ENCODE measurements at regions not wholly inside any gene's neighbourhood (a gene's known extent, or its start where the extent isn't known, plus 50 kb on each side); places are given as distances from the start of the nearest gene placed in this dataset.

DNA sequence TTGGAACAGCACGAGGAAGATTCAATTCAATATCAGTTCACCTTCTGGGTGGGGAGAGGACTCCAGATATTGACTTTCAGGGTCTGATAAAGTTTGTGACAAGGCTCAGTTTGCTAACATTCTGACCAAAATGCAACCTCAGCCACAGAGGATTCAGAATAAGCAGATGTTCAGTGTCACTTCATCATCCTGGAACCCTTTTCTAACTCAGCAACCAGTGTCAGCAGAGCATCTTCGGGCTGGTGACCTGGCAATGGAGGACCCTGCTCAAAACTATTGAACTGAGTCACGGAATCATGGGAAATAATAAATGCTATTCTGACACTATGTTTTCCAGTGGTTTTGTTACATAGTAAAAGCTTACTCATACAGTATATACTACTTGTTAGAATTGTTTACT is 433.4 kb upstream of the CFAP20DC start:
- Histone ChIP-seq H3K27me3 (no peaks in the 10 kb centered on the region), H3K36me3 (no peaks in the 10 kb centered on the region)

GRCh38 chr3:59482684-59483083 is 432.9 kb upstream of the CFAP20DC start:
- TF ChIP-seq, protein P1, sequence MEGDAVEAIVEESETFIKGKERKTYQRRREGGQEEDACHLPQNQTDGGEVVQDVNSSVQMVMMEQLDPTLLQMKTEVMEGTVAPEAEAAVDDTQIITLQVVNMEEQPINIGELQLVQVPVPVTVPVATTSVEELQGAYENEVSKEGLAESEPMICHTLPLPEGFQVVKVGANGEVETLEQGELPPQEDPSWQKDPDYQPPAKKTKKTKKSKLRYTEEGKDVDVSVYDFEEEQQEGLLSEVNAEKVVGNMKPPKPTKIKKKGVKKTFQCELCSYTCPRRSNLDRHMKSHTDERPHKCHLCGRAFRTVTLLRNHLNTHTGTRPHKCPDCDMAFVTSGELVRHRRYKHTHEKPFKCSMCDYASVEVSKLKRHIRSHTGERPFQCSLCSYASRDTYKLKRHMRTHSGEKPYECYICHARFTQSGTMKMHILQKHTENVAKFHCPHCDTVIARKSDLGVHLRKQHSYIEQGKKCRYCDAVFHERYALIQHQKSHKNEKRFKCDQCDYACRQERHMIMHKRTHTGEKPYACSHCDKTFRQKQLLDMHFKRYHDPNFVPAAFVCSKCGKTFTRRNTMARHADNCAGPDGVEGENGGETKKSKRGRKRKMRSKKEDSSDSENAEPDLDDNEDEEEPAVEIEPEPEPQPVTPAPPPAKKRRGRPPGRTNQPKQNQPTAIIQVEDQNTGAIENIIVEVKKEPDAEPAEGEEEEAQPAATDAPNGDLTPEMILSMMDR (IDR thresholded peaks at IDR 0.05; ENCODE audit: low read depth, low read length) = no peak
- no peak overlapping the region for H3K27ac ChIP-seq
- no peak overlapping the region for H3K4me3 ChIP-seq
- no peak for DNase-seq (ENCODE audit: low read depth in 1 of 2, low spot score in 1 of 2)
- H3K27me3 ChIP-seq = no peaks in the 10 kb centered on the region
- no peaks in the 10 kb centered on the region for H3K9me3 ChIP-seq (ENCODE audit: low read depth)
- no peaks in the 10 kb centered on the region for H3K36me3 ChIP-seq
- H3K4me1 ChIP-seq (ENCODE audit: low read depth) = peaks cover 6% of the 10 kb centered on the region

More for the DNA sequence above, 433.4 kb upstream of the CFAP20DC start:
- Histone ChIP-seq H3K27ac (no peak overlapping the region), H3K9me3 (ENCODE audit: low read depth) (no peaks in the 10 kb centered on the region), H3K4me1 (ENCODE audit: low read depth) (peaks cover 6% of the 10 kb centered on the region), H3K4me3 (no peak overlapping the region)
- DNase-seq (ENCODE audit: low read depth in 1 of 2, low spot score in 1 of 2) = no peak
- TF ChIP-seq, protein P1 (IDR thresholded peaks at IDR 0.05; ENCODE audit: low read depth, low read length) = no peak

DNA sequence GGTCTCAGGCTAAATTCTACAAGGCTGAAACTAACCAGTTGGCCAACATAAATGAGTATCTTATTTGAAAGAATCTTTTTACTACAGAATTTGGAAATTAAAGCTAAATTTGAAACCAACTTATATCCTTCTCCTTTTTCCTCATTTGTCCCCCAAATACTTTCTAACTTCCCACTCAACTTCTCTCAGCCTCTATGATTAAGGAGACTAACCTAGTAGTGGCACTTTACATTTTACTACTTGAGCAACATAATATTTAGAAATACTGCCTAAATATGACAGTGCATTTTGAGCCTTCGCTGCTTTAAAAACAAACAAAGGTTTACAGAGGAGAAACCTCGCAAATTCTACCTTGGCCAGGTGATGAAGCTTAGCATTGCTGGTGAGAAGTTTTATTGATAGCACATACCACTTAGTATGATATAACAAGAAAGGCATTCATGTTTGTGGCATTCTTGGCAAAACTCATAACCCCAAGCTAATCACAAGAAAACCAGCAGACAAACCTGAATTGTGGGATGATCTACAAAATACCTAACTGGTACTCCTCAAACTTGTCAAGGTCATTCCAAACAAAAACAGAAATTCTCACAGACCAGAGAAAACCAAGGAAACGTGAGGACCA is 432.1 kb upstream of the CFAP20DC start:
- H3K36me3 ChIP-seq = no peaks in the 10 kb centered on the region
- no peaks in the 10 kb centered on the region for H3K27me3 ChIP-seq
- no peak overlapping the region for H3K4me3 ChIP-seq
- H3K4me1 ChIP-seq (ENCODE audit: low read depth) = peaks cover 5% of the 10 kb centered on the region
- DNase-seq (ENCODE audit: low read depth in 1 of 2, low spot score in 1 of 2) = no peak
- H3K9me3 ChIP-seq (ENCODE audit: low read depth) = no peaks in the 10 kb centered on the region
- H3K27ac ChIP-seq = no peak overlapping the region
- TF ChIP-seq, protein P1 (IDR thresholded peaks at IDR 0.05; ENCODE audit: low read depth, low read length) = no peak

DNA sequence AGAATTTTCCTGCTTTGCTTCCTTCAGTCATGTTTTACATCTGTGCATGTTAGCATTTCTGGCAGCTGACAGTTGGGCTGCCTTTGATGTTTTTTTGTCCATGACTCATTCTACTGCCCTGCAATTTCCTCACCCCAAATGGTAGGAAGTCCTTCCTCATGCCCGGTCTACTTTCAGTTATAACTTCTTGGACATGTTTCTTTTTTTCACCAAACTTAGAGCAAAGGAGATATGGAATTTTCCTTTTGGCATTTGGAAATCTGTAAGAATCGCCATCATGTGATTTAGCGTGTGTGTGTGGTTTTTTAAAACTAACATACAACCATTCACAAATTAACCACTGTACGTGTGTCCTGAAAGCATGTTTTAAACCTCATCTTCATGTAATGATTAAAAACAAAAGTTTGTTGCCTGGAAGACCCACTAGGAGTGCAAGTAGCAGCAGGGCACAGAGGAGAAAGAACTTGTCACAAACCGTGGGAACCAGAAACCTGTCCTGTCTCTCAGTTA is 430.7 kb upstream of the CFAP20DC start:
- TF ChIP-seq, protein P1 (IDR thresholded peaks at IDR 0.05; ENCODE audit: low read depth, low read length) = no peak
- H3K4me3 ChIP-seq = no peak overlapping the region
- peak in 1 of 2 donors; percentile 40 for DNase-seq (ENCODE audit: low read depth in 1 of 2, low spot score in 1 of 2)
- H3K36me3 ChIP-seq = no peaks in the 10 kb centered on the region
- H3K27me3 ChIP-seq = no peaks in the 10 kb centered on the region
- H3K9me3 ChIP-seq (ENCODE audit: low read depth) = no peaks in the 10 kb centered on the region
- H3K27ac ChIP-seq = no peak overlapping the region
- no peaks in the 10 kb centered on the region for H3K4me1 ChIP-seq (ENCODE audit: low read depth)

DNA sequence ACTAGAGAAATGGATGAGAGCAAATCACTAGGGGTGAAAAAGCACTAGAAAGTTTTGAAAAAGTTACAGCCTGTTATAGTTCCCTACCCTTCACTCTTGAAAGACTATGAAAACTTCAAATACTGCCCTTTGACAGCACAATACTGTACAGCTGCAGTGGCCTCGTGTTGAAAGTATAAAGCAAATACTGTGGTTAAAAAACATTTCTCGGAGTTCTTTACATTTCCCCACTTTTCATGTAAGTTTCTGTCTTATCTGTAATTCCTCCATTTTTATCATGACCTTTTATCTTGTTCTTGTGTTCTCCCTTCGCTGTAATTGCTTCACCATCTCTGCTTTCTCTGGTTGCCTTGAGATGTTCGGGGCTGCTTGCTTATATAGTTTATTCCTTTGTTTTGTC is 423.8 kb upstream of the CFAP20DC start:
- no peaks in the 10 kb centered on the region for H3K9me3 ChIP-seq (ENCODE audit: low read depth)
- H3K4me1 ChIP-seq (ENCODE audit: low read depth) = no peaks in the 10 kb centered on the region
- peak in 1 of 2 donors; percentile 3 for DNase-seq (ENCODE audit: low read depth in 1 of 2, low spot score in 1 of 2)

More for the DNA sequence above, 423.8 kb upstream of the CFAP20DC start:
- no peaks in the 10 kb centered on the region for H3K36me3 ChIP-seq
- no peak overlapping the region for H3K4me3 ChIP-seq
- TF ChIP-seq, protein P1 (IDR thresholded peaks at IDR 0.05; ENCODE audit: low read depth, low read length) = no peak
- H3K27ac ChIP-seq = no peak overlapping the region
- H3K27me3 ChIP-seq = no peaks in the 10 kb centered on the region

All from cardiac muscle cell (in vitro differentiated cells and primary cell).